SK-N-SH (cell line): ENCODE measurements at regions not wholly inside any gene's neighbourhood (a gene's known extent, or its start where the extent isn't known, plus 50 kb on each side); places are given as distances from the start of the nearest gene placed in this dataset.

ENCODE experiments used
- CTCF ChIP-seq: fragments of 200-600 bp; sonication (generic); IDR thresholded peaks from 2 replicates; pipeline ENCODE4 v1.6.1; 2017; ENCODE audit warnings: antibody characterized with exemption, mild to moderate bottlenecking, moderate library complexity
- EP300 ChIP-seq, 2 experiments: IDR thresholded peaks; 2 replicates each; pipeline versions ENCODE4 v1.4.0 to v1.6.1; 2012; ENCODE audit warnings: borderline replicate concordance in 1 of 2, low read depth in 1 of 2, low read length in 1 of 2
- GABPA ChIP-seq: IDR thresholded peaks from 2 replicates; pipeline ENCODE4 v1.4.0; 2012; ENCODE audit warnings: low read depth, mild to moderate bottlenecking
- MAX ChIP-seq: IDR thresholded peaks from 2 replicates; pipeline ENCODE4 v1.4.0; 2012; ENCODE audit warnings: low read depth
- NFIC ChIP-seq: IDR thresholded peaks from 2 replicates; pipeline ENCODE4 v1.4.0; 2012; ENCODE audit warnings: borderline replicate concordance
- RAD21 ChIP-seq: IDR thresholded peaks from 2 replicates; pipeline ENCODE4 v1.6.1; 2012; ENCODE audit warnings: mild to moderate bottlenecking, low read length
- REST ChIP-seq: IDR thresholded peaks from 2 replicates; pipeline ENCODE4 v1.6.1; 2012; ENCODE audit warnings: mild to moderate bottlenecking, low read depth, low read length, moderate library complexity
- TAF1 ChIP-seq: IDR thresholded peaks from 2 replicates; pipeline ENCODE4 v1.6.1; 2012; ENCODE audit warnings: low read depth, mild to moderate bottlenecking, low read length, moderate library complexity, borderline replicate concordance

- TF ChIP-seq EP300 (IDR thresholded peaks at IDR 0.05; ENCODE audit: borderline replicate concordance in 1 of 2, low read depth in 1 of 2, low read length in 1 of 2) (no peak), NFIC (no peak), CTCF (no peak), GABPA (no peak), TAF1 (no peak), MAX (no peak), REST (no peak), RAD21 (no peak)
Measured at GRCh38 chr4:129788486-129788885, 692.5 kb downstream of the C4orf33 start.
